Stomach (tissue), 4 donors: ENCODE measurements at regions not wholly inside any gene's neighbourhood (a gene's known extent, or its start where the extent isn't known, plus 50 kb on each side); places are given as distances from the start of the nearest gene placed in this dataset.

Experiments used
- EP300 ChIP-seq: sonication (generic); formaldehyde crosslinking; IDR thresholded peaks from one replicate; pipeline ENCODE4 v1.6.1; 2017; ENCODE audit warnings: antibody characterized with exemption
- POLR2A ChIP-seq, 4 donors: fragments of 450-650 bp; IDR thresholded peaks; one replicate each; pipeline ENCODE4 v1.6.1; 2016; ENCODE audit warnings: antibody characterized with exemption in 4 of 4, control low read depth in 2 of 4, mild to moderate bottlenecking in 1 of 4, moderate library complexity in 1 of 4
- POLR2AphosphoS5 ChIP-seq, 3 donors: sonication (generic); formaldehyde crosslinking; IDR thresholded peaks; one replicate each; pipeline ENCODE4 v1.6.1; 2016; ENCODE audit warnings: antibody characterized with exemption in 3 of 3
- TF ChIP-seq, protein P1 (sequence below), 7 experiments: fragments of 450-650 bp in 4 of 7; fragments of 200-600 bp in 3 of 7; sonication (generic) in 3 of 7; IDR thresholded peaks; one replicate each; pipeline ENCODE4 v1.5.1; 2016 to 2019; ENCODE audit warnings: antibody characterized with exemption in 7 of 7, control low read depth in 2 of 7, mild to moderate bottlenecking in 1 of 7

DNA sequence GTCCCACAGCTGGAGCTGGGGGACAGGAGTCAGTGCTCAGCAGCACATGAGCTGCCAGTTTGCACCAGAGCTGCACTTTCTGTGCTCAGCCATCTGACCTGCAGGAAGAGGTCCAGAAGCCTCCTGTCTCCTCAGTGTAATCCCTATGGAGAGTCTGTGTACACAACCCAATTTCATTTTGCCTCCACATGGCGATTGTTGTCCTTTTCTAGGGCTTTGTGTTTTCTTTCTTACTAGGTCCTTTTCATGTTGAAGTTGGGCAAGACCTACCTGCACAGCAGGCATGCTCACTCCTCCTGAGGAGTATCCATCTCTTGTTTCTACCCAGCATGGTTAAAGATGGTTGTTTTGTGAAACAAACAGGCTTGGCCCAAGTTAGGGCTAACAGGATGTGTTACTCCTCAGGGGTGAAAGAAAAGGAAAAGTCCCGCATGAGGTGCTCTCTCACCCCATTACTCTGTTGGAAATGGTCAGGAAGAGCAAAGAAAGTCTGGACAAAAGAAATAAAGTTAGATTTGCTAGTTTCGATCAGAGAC, 273.0 kb downstream of the TMEM167A start:
- TF ChIP-seq, protein P1, sequence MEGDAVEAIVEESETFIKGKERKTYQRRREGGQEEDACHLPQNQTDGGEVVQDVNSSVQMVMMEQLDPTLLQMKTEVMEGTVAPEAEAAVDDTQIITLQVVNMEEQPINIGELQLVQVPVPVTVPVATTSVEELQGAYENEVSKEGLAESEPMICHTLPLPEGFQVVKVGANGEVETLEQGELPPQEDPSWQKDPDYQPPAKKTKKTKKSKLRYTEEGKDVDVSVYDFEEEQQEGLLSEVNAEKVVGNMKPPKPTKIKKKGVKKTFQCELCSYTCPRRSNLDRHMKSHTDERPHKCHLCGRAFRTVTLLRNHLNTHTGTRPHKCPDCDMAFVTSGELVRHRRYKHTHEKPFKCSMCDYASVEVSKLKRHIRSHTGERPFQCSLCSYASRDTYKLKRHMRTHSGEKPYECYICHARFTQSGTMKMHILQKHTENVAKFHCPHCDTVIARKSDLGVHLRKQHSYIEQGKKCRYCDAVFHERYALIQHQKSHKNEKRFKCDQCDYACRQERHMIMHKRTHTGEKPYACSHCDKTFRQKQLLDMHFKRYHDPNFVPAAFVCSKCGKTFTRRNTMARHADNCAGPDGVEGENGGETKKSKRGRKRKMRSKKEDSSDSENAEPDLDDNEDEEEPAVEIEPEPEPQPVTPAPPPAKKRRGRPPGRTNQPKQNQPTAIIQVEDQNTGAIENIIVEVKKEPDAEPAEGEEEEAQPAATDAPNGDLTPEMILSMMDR (IDR thresholded peaks at IDR 0.05), result no peak
- no peak for TF ChIP-seq POLR2AphosphoS5 (IDR thresholded peaks at IDR 0.05)
- TF ChIP-seq POLR2A (IDR thresholded peaks at IDR 0.05), result no peak
- no peak for TF ChIP-seq EP300
